Activated T-cell treated with anti-CD3 and anti-CD28 coated beads for 48 hours (primary cell): ENCODE measurements at regions not wholly inside any gene's neighbourhood (a gene's known extent, or its start where the extent isn't known, plus 50 kb on each side); places are given as distances from the start of the nearest gene placed in this dataset.

Experiments
- DNase-seq: peaks from one replicate; pipeline ENCODE4 v3.0.0-alpha.2; 2020; ENCODE audit warnings: low read depth

DNA sequence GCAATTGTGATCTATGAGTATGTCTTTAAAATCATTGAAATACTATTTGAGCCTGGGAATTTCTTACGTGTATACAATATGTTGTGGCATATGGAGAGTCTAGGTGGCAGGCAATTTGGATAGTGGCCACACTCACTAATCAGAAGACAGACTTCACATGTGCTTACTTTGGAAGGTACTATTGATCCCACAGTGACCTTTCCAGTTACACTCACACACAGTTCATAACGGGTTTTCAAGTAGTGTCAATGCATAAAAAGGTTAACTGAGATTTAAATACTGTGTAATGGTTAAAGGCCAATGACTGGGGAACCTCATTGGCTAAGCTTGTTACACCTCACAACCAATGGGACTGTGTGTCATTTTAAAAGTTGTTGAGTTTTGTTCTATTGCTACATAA is 783.2 kb downstream of the RPA4 start:
- DNase-seq = no peak

GRCh38 chrX:97668126-97668525 is 784.4 kb downstream of the RPA4 start:
- no peak for DNase-seq

DNA sequence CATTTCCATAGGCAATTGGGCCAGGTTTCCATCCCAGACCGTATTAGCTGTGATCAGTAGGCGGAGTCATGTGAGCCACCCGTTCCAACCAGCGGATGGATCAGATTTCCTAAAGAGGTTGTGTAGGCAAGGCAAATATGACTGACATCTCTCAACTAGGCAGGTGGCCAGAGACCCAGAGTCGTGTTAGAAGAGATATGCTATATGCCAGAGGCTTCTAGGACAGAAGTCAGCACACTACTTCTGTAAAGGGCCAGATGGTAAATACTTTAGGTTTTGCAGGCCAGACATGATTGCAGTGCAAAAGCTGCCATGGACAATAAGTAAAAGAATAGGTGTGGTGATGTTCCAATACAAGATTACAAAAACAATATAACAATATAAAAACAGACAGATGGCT is 788.4 kb downstream of the RPA4 start:
- no peak for DNase-seq

DNA sequence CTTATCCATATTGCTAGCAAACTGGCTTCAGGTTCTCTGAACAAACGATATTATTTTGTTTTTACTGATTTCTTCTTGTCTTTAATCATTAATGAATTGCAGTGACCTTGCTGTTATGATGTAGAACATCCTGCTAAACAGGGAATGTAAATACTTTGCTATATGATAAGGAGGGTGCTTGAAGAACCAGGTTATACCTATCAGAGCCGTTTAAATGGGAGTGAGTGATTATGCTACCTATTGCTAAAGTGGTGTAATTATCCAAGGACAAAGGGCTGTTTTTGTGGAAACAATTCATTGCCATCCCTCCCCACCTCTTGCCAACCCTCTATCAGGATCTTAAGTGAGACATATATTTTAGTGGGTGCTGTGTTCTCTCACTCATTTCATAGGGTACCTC is 788.9 kb downstream of the RPA4 start:
- no peak for DNase-seq

- DNase-seq = no peak
Measured at GRCh38 chrX:97673135-97673534, 789.4 kb downstream of the RPA4 start.

DNA sequence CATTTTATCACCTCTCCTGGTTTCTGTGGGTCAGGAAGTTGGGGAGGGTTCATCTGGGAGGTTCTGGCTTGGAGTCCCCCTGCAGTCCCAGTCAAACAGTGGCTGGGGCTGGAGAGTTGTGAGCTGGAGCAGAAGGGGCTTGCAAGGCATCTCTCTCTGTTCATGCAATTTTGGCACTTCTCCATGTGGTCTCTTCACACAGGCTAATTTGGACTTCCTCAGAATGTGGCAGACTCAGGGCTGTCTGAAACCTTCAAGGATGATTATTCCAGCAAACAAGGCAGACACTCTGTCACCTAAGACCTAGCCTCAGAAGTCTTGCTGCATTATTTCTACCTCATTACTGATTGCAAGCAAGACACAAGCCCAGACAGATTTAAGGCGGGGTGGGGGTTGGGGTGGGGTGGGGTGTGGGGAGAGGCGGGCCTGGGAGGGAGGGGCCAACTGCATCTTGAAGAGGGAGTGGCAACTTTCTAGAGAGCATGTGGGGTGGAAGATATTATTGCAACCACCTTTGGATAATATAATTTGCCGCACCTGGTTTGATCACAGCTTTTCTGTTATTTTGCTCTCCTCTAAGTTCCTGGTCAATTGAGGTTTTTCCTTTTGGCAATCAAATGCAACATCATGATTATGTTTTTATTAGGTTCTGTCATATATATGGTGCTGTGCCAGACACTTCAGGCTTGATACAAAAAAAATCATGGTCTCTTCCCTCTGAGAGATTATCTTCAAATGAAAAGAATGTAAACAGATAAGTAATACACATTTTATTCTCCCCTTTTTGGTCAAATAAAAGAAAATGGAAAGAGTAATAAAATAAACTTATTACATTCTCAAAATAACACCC is 799.5 kb downstream of the RPA4 start:
- no peak for DNase-seq

- DNase-seq = no peak
Measured at GRCh38 chrX:97685753-97686152, 802.0 kb downstream of the RPA4 start.

- no peak for DNase-seq
Measured at GRCh38 chrX:97691901-97692455, 808.3 kb downstream of the RPA4 start.

DNA sequence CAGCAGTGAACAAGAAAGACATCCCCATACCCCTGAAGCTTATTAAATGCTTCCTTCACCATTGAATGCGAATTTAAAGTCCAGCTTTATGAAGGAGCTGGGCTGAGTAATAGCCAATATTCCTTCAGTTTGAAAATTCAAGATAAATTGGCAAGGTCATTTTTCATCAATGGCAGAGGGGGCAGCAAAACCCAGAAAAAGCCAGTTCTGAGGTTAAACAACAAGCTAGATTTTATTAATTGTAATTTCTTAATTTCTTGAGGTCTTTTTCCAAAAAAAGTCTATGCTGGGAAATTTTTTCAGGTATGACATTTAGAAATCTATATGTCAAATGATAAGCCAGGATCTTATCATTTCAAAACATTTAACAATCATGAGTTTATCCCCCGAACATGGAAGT is 808.9 kb downstream of the RPA4 start:
- DNase-seq = no peak

GRCh38 chrX:97700547-97700946 is 816.8 kb downstream of the RPA4 start:
- DNase-seq = no peak

DNA sequence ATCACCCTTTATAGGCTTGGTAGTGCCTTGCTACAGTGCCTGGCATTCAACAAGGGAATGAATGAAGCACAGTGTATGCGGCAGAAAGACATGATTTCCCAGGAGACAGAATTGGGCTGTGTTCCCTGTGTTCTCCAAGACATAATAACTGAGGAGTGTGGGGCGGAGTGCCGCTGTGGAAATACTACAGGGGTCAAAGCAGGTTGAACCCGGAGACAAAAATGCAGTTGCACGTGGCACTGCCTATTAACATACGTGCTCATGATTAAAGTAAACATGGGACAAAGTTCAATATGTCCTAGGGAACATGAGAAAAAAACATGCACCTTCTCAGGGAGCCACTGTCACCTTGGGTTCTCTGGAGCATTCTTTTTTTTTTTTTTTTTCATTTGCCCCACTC is 820.8 kb downstream of the RPA4 start:
- no peak for DNase-seq

GRCh38 chrX:97704881-97705280 is 821.2 kb downstream of the RPA4 start:
- no peak for DNase-seq

- DNase-seq = no peak
Measured at GRCh38 chrX:97705936-97706335, 822.2 kb downstream of the RPA4 start.

DNA sequence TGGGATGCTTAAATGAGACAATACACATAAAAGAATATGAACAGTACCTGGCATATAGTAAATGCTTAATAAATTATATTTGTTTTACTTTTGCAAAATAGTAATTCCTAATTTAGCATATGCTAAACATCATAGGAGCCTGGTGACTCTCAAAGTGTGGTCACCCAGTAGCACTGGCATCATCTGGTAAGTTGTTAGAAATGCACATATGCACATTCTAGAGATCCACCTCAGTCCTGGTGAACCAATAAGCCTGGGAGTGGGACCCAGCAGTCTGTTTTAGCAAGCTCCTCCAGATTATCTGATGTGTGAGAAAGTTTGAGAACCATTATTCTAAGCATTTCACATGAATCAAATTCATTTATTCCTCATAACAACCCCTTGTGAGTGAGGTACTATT is 830.4 kb downstream of the RPA4 start:
- no peak for DNase-seq

GRCh38 chrX:97728215-97728614 is 844.5 kb downstream of the RPA4 start:
- DNase-seq = no peak

- no peak for DNase-seq
Measured at GRCh38 chrX:97740044-97740443, 856.3 kb downstream of the RPA4 start.

- no peak for DNase-seq
Measured at GRCh38 chrX:97740886-97741285, 857.2 kb downstream of the RPA4 start.

DNA sequence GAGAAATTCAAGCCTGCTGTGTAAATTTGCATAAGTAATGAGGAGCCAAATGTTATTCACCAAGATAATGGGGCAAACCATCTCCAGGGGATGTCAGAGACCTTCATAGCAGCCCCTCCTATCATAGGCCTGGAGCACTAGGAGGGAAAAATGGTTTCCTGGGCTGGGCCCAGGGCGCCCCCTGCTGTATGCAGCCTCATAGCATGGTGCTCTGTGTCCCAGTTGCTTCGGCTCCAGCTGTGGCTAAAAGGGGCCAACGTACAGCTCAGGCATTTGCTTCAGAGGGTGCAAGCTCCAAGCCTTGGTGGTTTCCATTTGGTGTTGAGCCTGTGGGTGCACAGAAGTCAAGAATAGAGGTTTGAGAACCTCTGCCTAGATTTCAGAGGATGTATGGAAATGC is 859.3 kb downstream of the RPA4 start:
- DNase-seq = peak; percentile 6

GRCh38 chrX:97747346-97747745 is 863.6 kb downstream of the RPA4 start:
- no peak for DNase-seq

DNA sequence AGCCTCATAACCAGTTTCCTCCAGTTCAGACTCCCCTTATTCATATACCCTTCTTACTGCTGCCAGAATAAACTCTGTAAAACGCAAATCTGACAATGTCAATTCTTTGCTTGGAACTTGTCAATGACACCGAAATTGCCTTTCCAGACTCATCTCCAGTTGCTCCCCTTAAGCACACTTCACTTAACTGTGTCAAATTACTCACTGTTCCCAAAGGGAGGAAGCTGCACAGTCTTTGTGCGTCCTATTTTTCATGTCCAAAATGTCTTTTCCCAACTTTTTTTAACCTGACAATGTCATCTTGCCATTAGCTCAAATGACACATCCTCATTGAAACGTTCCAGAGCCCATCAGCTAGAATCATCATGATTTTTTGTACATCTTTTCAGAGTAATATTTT is 867.3 kb downstream of the RPA4 start:
- DNase-seq = no peak

DNA sequence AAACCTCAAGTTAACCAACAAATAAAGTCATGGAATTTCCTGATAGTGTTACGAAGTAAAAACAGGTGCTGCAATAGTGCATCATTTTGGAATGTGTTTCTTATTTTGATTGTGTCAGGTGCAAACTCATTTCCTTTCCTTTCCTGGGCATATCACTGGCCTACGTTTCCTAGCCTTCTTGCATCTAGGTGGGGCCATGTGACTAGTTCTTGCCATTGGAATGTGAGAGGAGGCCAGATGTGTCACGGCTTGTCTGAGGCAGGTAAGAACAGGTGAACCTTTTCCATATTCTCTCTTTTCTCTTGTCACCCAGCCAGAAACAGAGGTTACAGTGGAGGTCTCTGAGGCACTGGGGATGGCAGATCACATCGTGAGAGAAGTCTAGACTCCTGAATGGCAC is 868.0 kb downstream of the RPA4 start:
- DNase-seq = no peak

GRCh38 chrX:97756879-97757278 is 873.2 kb downstream of the RPA4 start:
- DNase-seq = no peak

DNA sequence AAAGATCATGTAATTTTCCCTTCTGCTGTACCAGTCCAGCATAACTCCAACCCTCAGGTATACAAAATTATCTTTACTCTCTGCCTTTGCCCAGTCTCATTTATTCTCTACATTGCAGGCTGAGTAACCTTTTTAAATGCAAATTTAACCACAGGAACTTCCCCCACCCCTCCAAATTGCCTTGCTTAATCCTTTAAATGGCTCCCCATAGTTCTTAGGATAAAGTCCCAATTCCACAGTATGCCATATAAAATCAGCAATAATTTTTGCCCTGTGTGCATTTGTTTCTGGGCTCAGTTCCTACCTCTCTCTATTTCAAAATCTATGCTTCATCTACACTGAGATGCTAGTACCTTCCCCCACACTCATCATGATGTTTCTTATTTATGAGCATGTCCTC is 879.7 kb downstream of the RPA4 start:
- no peak for DNase-seq

GRCh38 chrX:97763981-97764380 is 880.3 kb downstream of the RPA4 start:
- no peak for DNase-seq
